ENCODE measurements at regions not wholly inside any gene's neighbourhood (a gene's known extent, or its start where the extent isn't known, plus 50 kb on each side); places are given as distances from the start of the nearest gene placed in this dataset.

- POLR2A ChIA-PET, result no interaction called here
- no peaks in the 10 kb centered on the region for H4K20me1 ChIP-seq (ENCODE audit: insufficient read depth)
- no peaks in the 10 kb centered on the region for H3K4me1 ChIP-seq (ENCODE audit: control insufficient read depth in 1 of 2, insufficient read depth in 2 of 2, low read length in 2 of 2)
- BruUV-seq (replicated peaks), result no TSS peak
- no peak for TF ChIP-seq EZH2 (IDR thresholded peaks at IDR 0.05)
- no peak for TF ChIP-seq TCF7L2 (IDR thresholded peaks at IDR 0.05; ENCODE audit: borderline replicate concordance, extremely low read depth, insufficient read depth, insufficient read length)
- TF ChIP-seq ELF1 (IDR thresholded peaks at IDR 0.05; ENCODE audit: borderline replicate concordance, low read depth), result no peak
- TF ChIP-seq ATF3 (IDR thresholded peaks at IDR 0.05), result no peak
- no peak for TF ChIP-seq ZFX (IDR thresholded peaks at IDR 0.05)
- TF ChIP-seq SP1 (IDR thresholded peaks at IDR 0.05; ENCODE audit: low read depth), result no peak
- no peak for TF ChIP-seq EZH2phosphoT487 (IDR thresholded peaks at IDR 0.05; ENCODE audit: borderline replicate concordance)
- no peak for TF ChIP-seq EGR1 (IDR thresholded peaks at IDR 0.05; ENCODE audit: low read depth)
- H3K9ac ChIP-seq (ENCODE audit: low read length), result no peak overlapping the region
- H3K27me3 ChIP-seq (ENCODE audit: insufficient read depth, low read length), result no peaks in the 10 kb centered on the region
- DNase-seq (ENCODE audit: low read depth, low spot score) (no peak), ATAC-seq (no peak)
- no peaks in the 10 kb centered on the region for H3K9me3 ChIP-seq (ENCODE audit: control insufficient read depth in 1 of 2, insufficient read depth in 1 of 2, low read depth in 1 of 2, low read length in 2 of 2)
- H2AFZ ChIP-seq (ENCODE audit: low read depth, low read length, poor library complexity, severe bottlenecking), result no peak overlapping the region
- H3K4me2 ChIP-seq (ENCODE audit: low read length), result no peak overlapping the region
- no peak overlapping the region for H3K4me3 ChIP-seq (replicated peaks in 1 of 2; ENCODE audit: low read depth in 1 of 2, low read length in 2 of 2)
- no peak overlapping the region for H3K27ac ChIP-seq (ENCODE audit: low read depth, low read length)
- no peaks in the 10 kb centered on the region for H3K9me2 ChIP-seq (ENCODE audit: insufficient read depth)
- H3K79me2 ChIP-seq (ENCODE audit: insufficient read depth, low read length), result no peaks in the 10 kb centered on the region
- RAD21 ChIA-PET (ENCODE audit: low non-redundant PET in 1 of 2, low total read pairs in 2 of 2, uncharacterized antibody in 2 of 2, unreplicated experiment in 2 of 2), result no interaction called here
- no peaks in the 10 kb centered on the region for H3K36me3 ChIP-seq (ENCODE audit: control insufficient read depth in 1 of 2, insufficient read depth in 2 of 2, low read length in 2 of 2)
- CTCF ChIA-PET, result interaction anchor here (0.9 kb wide), 1 partner anchor 248 kb away, joined by 3 read pairs; no protein-coding TSS in a partner anchor
- intact Hi-C loops (cut with micrococcal nuclease), result no loop called here
Observed at GRCh38 chr4:151610229-151610628, 150.6 kb downstream of the GATB start.

- Histone ChIP-seq H3K4me3 (replicated peaks in 1 of 2; ENCODE audit: low read depth in 1 of 2, low read length in 2 of 2) (no peak overlapping the region), H3K27ac (ENCODE audit: low read depth, low read length) (no peak overlapping the region), H3K9ac (ENCODE audit: low read length) (no peak overlapping the region), H3K9me2 (ENCODE audit: insufficient read depth) (no peaks in the 10 kb centered on the region), H3K9me3 (ENCODE audit: control insufficient read depth in 1 of 2, insufficient read depth in 1 of 2, low read depth in 1 of 2, low read length in 2 of 2) (no peaks in the 10 kb centered on the region), H3K4me2 (ENCODE audit: low read length) (no peak overlapping the region), H4K20me1 (ENCODE audit: insufficient read depth) (no peaks in the 10 kb centered on the region), H2AFZ (ENCODE audit: low read depth, low read length, poor library complexity, severe bottlenecking) (no peak overlapping the region), H3K36me3 (ENCODE audit: control insufficient read depth in 1 of 2, insufficient read depth in 2 of 2, low read length in 2 of 2) (no peaks in the 10 kb centered on the region), H3K4me1 (ENCODE audit: control insufficient read depth in 1 of 2, insufficient read depth in 2 of 2, low read length in 2 of 2) (no peaks in the 10 kb centered on the region), H3K27me3 (ENCODE audit: insufficient read depth, low read length) (no peaks in the 10 kb centered on the region), H3K79me2 (ENCODE audit: insufficient read depth, low read length) (no peaks in the 10 kb centered on the region)
- DNase-seq (ENCODE audit: low read depth, low spot score) (no peak), ATAC-seq (no peak)
- ChIA-PET RAD21 (ENCODE audit: low non-redundant PET in 1 of 2, low total read pairs in 2 of 2, uncharacterized antibody in 2 of 2, unreplicated experiment in 2 of 2) (no interaction called here), CTCF (interaction anchor here (0.9 to 1.2 kb wide), 4 partner anchors 8 to 495 kb away, joined by 3 to 9 read pairs (median 4); no protein-coding TSS in a partner anchor), POLR2A (no interaction called here)
- intact Hi-C loops (cut with micrococcal nuclease), result loop anchor here (2.0 kb wide), 2 partner anchors 249 to 495 kb away; no protein-coding TSS in a partner anchor
- BruUV-seq (replicated peaks), result no TSS peak
- TF ChIP-seq CTCF (IDR thresholded peaks at IDR 0.05 in 2 of 3, conservative IDR thresholded peaks at IDR 0.05 in 1 of 3; ENCODE audit: borderline replicate concordance in 1 of 3, insufficient read depth in 1 of 3, low read depth in 2 of 3, low read length in 2 of 3) (no peak), TCF7L2 (IDR thresholded peaks at IDR 0.05; ENCODE audit: borderline replicate concordance, extremely low read depth, insufficient read depth, insufficient read length) (no peak), FOSL1 (IDR thresholded peaks at IDR 0.05; ENCODE audit: low read depth) (no peak), YY1 (IDR thresholded peaks at IDR 0.05; ENCODE audit: extremely low read depth, insufficient replicate concordance, low read depth, low read length) (no peak), EZH2 (IDR thresholded peaks at IDR 0.05) (no peak), MAX (IDR thresholded peaks at IDR 0.05) (no peak), ELF1 (IDR thresholded peaks at IDR 0.05; ENCODE audit: borderline replicate concordance, low read depth) (no peak), SP1 (IDR thresholded peaks at IDR 0.05; ENCODE audit: low read depth) (no peak), ATF3 (IDR thresholded peaks at IDR 0.05) (no peak), RAD21 (IDR thresholded peaks at IDR 0.05; ENCODE audit: low read depth) (no peak), SRF (IDR thresholded peaks at IDR 0.05; ENCODE audit: low read depth) (no peak), ZNF274 (IDR thresholded peaks at IDR 0.05; ENCODE audit: low read depth, low read length) (no peak), POLR2A (IDR thresholded peaks at IDR 0.05; ENCODE audit: borderline replicate concordance, extremely low read depth, insufficient read depth, insufficient read length) (no peak), EZH2phosphoT487 (IDR thresholded peaks at IDR 0.05; ENCODE audit: borderline replicate concordance) (no peak), POLR2AphosphoS5 (IDR thresholded peaks at IDR 0.05; ENCODE audit: low read depth, low read length) (no peak), CEBPB (IDR thresholded peaks at IDR 0.05; ENCODE audit: low read depth) (no peak), JUND (IDR thresholded peaks at IDR 0.05) (no peak)
Observed at GRCh38 chr4:151611960-151612359, 148.8 kb downstream of the GATB start.
